GM19238 (cell line): ENCODE measurements at regions not wholly inside any gene's neighbourhood (a gene's known extent, or its start where the extent isn't known, plus 50 kb on each side); places are given as distances from the start of the nearest gene placed in this dataset.
"Not testable (repeated sequence)": the region's sequence is repeated elsewhere in the genome, so short reads cannot be mapped to it uniquely, and the experiment has no call there.

Source experiments
- DNase-seq: peaks from one replicate; pipeline ENCODE4 v3.0.0; 2011; ENCODE audit warnings: low spot score; ENCODE audit not compliant: insufficient read length

DNA sequence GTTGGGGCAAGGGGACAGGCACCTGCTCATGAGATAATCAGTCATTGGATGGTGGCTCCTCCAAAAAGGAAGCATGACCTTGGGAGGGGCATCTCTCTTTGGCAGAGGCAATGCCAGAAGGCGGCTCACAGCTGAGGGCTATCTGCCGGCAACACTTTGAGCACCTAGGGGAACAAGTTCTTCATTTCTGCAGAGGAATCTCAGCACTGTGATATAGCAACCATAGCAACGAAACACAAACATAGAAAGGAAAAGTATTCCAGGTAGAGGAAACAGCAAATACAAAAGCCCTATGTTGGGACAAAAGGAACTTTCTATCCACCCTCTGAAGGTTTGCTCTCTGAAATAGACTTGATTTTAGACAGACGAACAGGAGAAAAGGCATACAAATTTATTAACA, 89.1 kb upstream of the NEDD4L start:
- no peak for DNase-seq

GRCh38 chr18:57953883-57954282, 90.1 kb upstream of the NEDD4L start:
- DNase-seq: no peak

GRCh38 chr18:57951999-57952774, 91.8 kb upstream of the NEDD4L start:
- no peak for DNase-seq

DNA sequence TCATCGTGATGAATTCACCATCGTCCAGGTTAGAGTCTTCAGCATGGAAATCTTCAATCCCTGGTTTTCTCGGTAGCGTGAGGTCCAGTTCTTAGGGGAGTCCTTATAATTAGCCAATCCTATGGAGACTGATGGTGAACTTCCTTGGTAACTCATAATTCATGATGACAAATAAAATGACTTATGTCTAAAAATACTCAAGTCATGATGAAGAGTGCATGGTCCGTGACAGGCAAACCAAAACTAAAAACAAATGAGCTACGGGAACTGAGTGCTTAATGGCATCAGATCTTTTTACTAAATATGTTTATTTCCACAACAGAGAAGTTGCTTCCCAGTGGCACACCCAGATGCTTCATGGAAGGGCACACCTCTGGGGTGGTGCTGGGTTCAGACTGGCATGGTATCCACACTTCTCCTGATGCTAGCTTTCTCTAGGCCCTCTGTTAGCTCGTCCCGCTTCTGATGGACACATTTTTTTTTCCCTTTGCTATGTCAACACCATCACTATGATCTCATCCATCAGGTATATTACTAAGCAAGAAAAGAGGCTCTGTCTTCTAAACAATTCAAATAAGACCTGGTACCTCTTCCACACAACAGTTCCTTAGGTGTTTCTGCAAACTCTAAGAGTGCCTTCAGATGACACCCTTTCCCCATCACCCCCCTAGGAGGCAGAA, 92.8 kb upstream of the NEDD4L start:
- no peak for DNase-seq

GRCh38 chr18:57950542-57950941, 93.5 kb upstream of the NEDD4L start:
- no peak for DNase-seq

DNA sequence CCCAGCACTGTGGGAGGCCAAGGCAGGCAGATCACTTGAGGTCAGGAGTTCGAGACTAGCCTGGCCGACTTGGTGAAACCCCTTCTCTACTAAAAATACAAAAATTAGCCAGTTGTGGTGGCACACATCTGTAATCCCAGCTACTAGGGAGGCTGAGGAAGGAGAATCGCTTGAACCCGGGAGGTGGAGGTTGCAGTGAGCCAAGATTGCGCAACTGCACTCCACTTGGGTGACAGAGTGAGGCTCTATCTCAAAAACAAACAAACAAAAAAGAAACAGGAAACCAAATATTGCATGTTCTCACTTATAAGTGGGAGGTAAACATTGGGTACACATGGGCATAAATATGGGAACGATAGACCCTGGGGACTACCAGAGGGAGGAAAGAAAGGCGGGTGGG, 94.7 kb upstream of the NEDD4L start:
- DNase-seq: not testable (repeated sequence)

DNA sequence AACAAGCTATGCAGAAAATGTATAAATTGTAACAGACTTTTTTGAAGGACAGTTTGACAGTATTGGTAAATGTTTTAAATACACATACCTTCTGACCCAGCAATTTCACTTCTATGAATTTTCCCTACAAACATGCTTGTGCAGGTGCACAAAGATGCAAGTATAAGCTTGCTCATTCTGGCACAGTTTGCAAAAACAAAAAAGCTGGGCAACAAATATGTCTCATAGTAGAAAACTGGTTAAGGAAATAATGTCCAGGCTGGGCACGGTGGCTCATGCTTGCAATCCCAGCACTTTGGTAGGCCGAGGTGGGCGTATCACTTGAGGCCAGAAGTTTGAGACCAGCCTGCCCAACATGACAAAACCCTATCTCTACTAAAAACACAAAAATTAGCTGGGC, 96.9 kb upstream of the NEDD4L start:
- DNase-seq: no peak

DNA sequence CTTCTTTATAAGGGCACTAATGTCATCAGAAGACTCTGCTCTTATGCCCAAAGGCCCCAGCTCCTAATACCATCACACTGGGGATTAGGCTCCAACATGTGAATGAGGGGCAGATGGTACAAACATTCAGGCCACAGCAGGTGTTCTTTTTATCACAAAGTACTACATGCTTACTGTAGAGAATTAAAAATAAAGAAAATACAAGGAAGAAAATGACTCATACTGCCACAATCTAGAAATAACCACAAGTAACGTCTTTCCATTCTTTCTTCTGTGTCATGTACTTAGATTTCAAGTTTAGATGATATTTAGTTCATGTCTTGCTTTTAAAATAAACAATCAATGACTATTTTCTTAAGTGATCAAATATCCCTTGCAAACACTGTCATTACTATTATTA, 100.3 kb upstream of the NEDD4L start:
- DNase-seq: no peak

DNA sequence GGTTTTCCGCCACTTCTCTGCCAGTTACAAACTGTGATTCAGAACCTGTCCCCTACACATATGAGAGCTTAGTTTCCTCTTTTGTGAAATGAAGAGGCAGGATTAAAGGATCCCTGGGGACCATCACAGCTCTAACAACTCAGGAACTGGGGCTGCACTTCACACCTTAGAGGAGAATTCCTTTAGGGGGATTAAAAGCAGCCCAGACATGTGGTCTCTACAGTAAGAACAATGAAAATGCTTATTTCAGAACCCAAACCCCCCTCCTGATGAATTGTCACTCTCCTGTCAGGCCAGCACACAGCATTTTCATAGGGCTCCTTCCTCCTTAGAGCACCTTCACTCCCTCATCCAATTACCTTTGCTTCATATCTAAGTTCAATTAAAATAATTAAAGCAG, 101.5 kb upstream of the NEDD4L start:
- no peak for DNase-seq

DNA sequence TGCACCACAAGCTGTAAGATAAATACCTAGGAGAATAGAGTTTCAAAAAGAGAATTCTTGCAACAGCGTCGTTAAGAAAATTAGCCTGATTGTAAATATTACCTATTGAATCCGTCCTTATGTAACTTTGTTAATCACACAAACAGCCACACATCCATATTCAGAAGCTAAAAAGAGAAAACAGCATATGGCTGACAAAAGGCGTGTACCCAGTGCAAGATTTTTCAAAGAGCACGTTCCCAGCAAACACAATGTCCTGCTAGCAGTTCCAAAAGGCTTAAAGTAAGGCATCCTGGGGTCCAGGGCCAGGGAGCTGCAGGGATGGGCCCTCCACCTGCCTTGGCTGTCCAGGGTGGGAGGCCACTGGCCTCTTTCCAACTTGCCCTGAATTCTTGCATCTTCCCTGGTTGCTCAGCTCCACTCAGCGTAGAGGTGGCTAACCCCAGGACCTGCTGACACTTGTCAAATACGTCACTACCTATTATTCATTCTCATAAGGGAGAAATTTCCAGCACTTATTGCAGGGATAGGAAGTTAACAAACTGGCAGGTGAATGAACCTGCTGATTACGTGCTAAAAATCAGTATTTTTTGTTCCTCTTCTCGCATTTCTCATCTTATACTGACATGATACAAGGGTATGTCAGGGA, 102.1 kb upstream of the NEDD4L start:
- no peak for DNase-seq

DNA sequence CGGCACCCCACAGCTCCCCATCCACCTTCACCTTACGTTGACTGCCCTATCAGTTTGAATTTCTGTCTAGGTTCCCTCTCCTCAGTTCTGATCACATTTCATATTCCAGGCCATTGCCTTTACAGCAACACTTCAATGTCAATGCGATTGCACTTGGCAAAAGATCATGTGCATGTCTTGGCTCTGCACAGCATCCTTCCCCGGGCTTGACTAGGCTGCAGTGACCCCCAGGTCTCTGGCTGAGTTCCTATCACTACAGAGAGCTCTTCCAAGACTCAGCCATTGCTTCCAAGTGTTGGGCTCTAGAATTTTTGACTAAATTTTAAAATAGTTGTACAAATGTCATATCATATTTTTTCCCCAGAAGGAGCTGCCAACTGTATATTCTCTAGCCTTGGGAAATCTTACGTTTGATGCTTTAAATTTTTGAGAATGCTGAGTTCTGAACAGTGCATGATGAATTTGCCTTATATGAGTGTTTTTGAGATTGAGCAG, 103.8 kb upstream of the NEDD4L start:
- no peak for DNase-seq

- DNase-seq: not testable (repeated sequence)
Observed at GRCh38 chr18:57934375-57934774, 109.7 kb upstream of the NEDD4L start.

- no peak for DNase-seq
Observed at GRCh38 chr18:57931038-57931437, 113.0 kb upstream of the NEDD4L start.

GRCh38 chr18:57930476-57930875, 113.5 kb upstream of the NEDD4L start:
- DNase-seq: no peak

DNA sequence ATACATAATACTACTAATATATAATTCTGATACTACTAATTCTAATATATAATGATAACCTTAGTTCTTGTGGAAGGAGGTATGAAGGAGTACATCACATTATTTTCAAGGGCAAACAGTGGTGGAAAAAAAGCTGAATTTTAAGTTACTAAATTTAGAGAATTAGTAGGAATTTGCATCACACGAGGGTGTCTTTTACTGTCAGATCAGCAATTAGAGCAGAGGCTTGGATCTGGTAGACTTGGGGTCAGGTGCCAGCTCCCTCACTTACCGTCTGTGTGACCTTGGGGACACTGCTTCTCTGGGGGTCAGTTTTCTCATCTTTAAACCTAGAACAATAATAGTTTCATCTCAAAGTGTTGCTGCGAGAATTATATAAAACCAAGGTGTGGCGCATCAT, 114.1 kb upstream of the NEDD4L start:
- no peak for DNase-seq

GRCh38 chr18:57928466-57928865, 115.6 kb upstream of the NEDD4L start:
- no peak for DNase-seq

GRCh38 chr18:57927511-57927910, 116.5 kb upstream of the NEDD4L start:
- no peak for DNase-seq

DNA sequence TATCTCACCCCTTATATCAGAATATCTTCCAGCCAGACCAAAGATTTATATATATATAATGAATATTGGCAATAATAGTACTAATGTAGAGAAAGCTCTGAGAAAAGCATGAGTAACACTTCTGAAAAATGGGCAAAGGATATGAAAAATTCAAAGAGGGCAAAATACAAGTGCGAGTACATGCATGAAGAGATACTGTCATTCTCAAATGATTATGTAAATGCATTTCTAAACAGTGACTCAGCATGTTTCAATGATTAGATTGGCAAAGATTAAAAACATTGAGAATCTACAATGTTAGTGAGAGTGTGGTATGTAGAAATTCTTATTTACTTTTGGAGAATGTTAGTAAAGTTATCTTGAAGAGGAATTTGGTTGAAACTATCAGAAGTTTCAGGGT, 118.3 kb upstream of the NEDD4L start:
- DNase-seq: no peak

- DNase-seq: no peak
Observed at GRCh38 chr18:57923611-57924010, 120.4 kb upstream of the NEDD4L start.

DNA sequence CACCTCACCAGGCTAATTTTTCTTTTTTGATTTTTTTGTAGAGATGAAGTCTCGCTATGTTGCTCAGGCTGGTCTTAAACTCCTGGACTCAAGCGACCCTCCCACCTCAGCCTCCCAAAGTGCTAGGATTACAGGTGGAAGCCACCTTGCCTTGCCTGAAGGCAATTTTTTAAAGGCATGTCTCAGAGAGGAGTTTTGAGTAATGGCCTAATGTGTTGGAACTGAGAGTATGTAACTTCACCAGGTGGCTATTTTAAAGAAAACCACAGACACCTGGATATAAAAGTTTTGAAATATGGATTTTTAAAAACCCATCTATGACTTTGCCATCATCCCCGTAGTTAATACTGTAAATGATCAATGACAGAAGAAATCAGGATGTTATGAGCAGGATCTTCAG, 119.8 kb upstream of the ATP8B1 start:
- no peak for DNase-seq

GRCh38 chr18:57921708-57922107, 118.6 kb upstream of the ATP8B1 start:
- DNase-seq: no peak

DNA sequence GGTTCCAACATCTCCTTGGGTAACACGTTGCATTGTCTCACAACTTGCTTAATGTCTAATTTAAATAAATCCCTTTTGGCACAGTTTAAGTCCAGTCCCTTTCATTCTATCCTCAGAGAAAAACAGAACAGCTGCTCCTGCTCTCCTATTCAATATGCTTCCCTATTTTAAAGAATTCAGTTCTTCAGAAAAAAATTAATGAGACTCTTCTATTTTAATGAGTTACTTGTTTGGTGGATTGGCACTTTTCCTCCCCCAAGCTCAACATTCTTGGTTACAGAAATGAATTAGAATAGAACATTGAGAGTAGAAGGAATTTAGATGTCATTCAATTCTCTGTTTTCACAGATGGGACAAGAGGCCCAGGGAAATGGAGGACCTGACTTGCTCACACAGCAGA, 116.9 kb upstream of the ATP8B1 start:
- no peak for DNase-seq
